Fibroblast of lung (primary cell): ENCODE measurements at regions not wholly inside any gene's neighbourhood (a gene's known extent, or its start where the extent isn't known, plus 50 kb on each side); places are given as distances from the start of the nearest gene placed in this dataset.
A peak's percentile ranks its signal among the peaks of the same experiment; 100 is the strongest.

Experiments used
- DNase-seq, 2 donors: peaks; one replicate each; pipeline versions ENCODE4 v3.0.0 to v3.0.0-alpha.2; 2010; ENCODE audit warnings: low read depth in 2 of 2
- H2AFZ ChIP-seq: 2 replicates; pipeline ENCODE4 v1.5.1; 2012; ENCODE audit warnings: low read length, control low read depth, inconsistent platforms
- H3K27ac ChIP-seq: 2 replicates; pipeline ENCODE4 v1.5.1; 2011; ENCODE audit warnings: low read length, control low read depth; ENCODE audit not compliant: insufficient read depth
- H3K27me3 ChIP-seq: 2 replicates; pipeline ENCODE4 v1.5.1; 2011; ENCODE audit warnings: mild to moderate bottlenecking, low read length; ENCODE audit not compliant: control insufficient read depth, insufficient read depth
- H3K36me3 ChIP-seq: 2 replicates; pipeline ENCODE4 v1.5.1; 2011; ENCODE audit warnings: low read length; ENCODE audit not compliant: control insufficient read depth, insufficient read depth
- H3K4me1 ChIP-seq: 2 replicates; pipeline ENCODE4 v1.5.1; 2011; ENCODE audit warnings: low read length; ENCODE audit not compliant: control insufficient read depth, insufficient read depth; ENCODE audit errors: extremely low read depth
- H3K4me2 ChIP-seq: 2 replicates; pipeline ENCODE4 v1.5.1; 2011; ENCODE audit warnings: low read length, control low read depth; ENCODE audit not compliant: insufficient read depth; ENCODE audit errors: extremely low read depth
- H3K4me3 ChIP-seq, 4 experiments: fragments of 200-600 bp in 1 of 4; sonication (generic) in 1 of 4; replicated peaks in 1 of 4; 2 replicates each; pipeline ENCODE4 v1.5.1; 2011 to 2016; ENCODE audit warnings: low read length in 4 of 4, low read depth in 3 of 4, mild to moderate bottlenecking in 3 of 4, control low read depth in 2 of 4, inconsistent platforms in 1 of 4, mixed read lengths in 1 of 4; ENCODE audit not compliant: insufficient read depth in 1 of 4; ENCODE audit errors: control extremely low read depth in 1 of 4
- H3K79me2 ChIP-seq: 2 replicates; pipeline ENCODE4 v1.5.1; 2012; ENCODE audit warnings: mild to moderate bottlenecking, low read length, inconsistent platforms; ENCODE audit not compliant: control insufficient read depth, insufficient read depth
- H3K9ac ChIP-seq: 2 replicates; pipeline ENCODE4 v1.5.1; 2011; ENCODE audit warnings: mild to moderate bottlenecking, low read length, control low read depth; ENCODE audit not compliant: insufficient read depth
- H3K9me3 ChIP-seq: 2 replicates; pipeline ENCODE4 v1.5.1; 2012; ENCODE audit warnings: low read depth, low read length; ENCODE audit not compliant: control insufficient read depth, insufficient read depth
- H4K20me1 ChIP-seq: 2 replicates; pipeline ENCODE4 v1.5.1; 2011; ENCODE audit warnings: low read length; ENCODE audit not compliant: control insufficient read depth, insufficient read depth; ENCODE audit errors: extremely low read depth
- CTCF ChIP-seq, 2 donors: IDR thresholded peaks in 1 of 2; conservative IDR thresholded peaks in 1 of 2; 1 replicate in 1 of 2; 2 replicates in 1 of 2; pipeline ENCODE4 v1.5.1; 2011 to 2012; ENCODE audit warnings: low read length in 2 of 2, control low read depth in 1 of 2, inconsistent platforms in 1 of 2, low read depth in 1 of 2, mild to moderate bottlenecking in 1 of 2
- EZH2 ChIP-seq: IDR thresholded peaks from 2 replicates; pipeline ENCODE4 v1.5.1; 2012; ENCODE audit warnings: low read length, control low read depth, mild to moderate bottlenecking; ENCODE audit errors: missing control alignments

GRCh38 chr7:46139079-46139478 lies 218.0 kb upstream of the IGFBP3 start:
- H3K36me3 ChIP-seq = no peaks in the 10 kb centered on the region
- H2AFZ ChIP-seq = no peak overlapping the region
- TF ChIP-seq CTCF (conservative IDR thresholded peaks at IDR 0.05 in 1 of 2, IDR thresholded peaks at IDR 0.05 in 1 of 2; ENCODE audit: low read depth in 1 of 2, low read length in 2 of 2) (no peak), EZH2 (no peak)
- H4K20me1 ChIP-seq = no peaks in the 10 kb centered on the region
- no peaks in the 10 kb centered on the region for H3K9me3 ChIP-seq
- H3K4me1 ChIP-seq = no peaks in the 10 kb centered on the region
- H3K4me2 ChIP-seq = peak overlapping the region; percentile 35
- no peak overlapping the region for H3K9ac ChIP-seq
- no peak overlapping the region for H3K27ac ChIP-seq
- H3K79me2 ChIP-seq = no peaks in the 10 kb centered on the region
- H3K27me3 ChIP-seq = no peaks in the 10 kb centered on the region
- H3K4me3 ChIP-seq = no peak overlapping the region
- peak; percentile 20 to 96 for DNase-seq

- H3K4me2 ChIP-seq = no peak overlapping the region
- H2AFZ ChIP-seq = no peak overlapping the region
- no peaks in the 10 kb centered on the region for H3K9me3 ChIP-seq
- H3K4me1 ChIP-seq = no peaks in the 10 kb centered on the region
- H3K27ac ChIP-seq = no peak overlapping the region
- H3K9ac ChIP-seq = no peak overlapping the region
- DNase-seq = no peak
- no peaks in the 10 kb centered on the region for H3K36me3 ChIP-seq
- no peaks in the 10 kb centered on the region for H4K20me1 ChIP-seq
- H3K79me2 ChIP-seq = no peaks in the 10 kb centered on the region
- no peak overlapping the region for H3K4me3 ChIP-seq
- no peaks in the 10 kb centered on the region for H3K27me3 ChIP-seq
- TF ChIP-seq CTCF (conservative IDR thresholded peaks at IDR 0.05 in 1 of 2, IDR thresholded peaks at IDR 0.05 in 1 of 2; ENCODE audit: low read depth in 1 of 2, low read length in 2 of 2) (no peak), EZH2 (no peak)
These were observed 216.7 kb upstream of the IGFBP3 start for GRCh38 chr7:46137725-46138124.

DNA sequence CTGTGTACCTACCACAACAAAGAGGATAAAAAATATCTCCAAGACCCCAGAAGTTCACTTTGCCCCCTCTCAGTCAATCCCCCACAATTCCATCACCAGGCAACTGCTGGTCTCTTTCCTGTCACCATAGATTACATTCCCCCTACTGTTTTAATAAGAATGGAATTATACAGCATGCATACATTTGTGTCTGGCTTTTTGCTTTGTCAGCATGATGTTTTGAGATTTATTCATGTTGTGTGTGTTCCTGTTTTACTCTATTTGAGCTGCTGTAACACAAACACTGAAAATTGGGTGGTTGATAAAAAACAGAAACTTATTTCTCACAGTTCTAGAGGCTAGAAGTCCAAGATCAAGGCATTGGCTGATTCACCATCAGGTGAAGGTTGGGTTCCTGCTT lies 214.5 kb upstream of the IGFBP3 start:
- Histone ChIP-seq H3K9me3 (no peaks in the 10 kb centered on the region), H3K36me3 (no peaks in the 10 kb centered on the region), H3K9ac (no peak overlapping the region)

More for the DNA sequence above, 214.5 kb upstream of the IGFBP3 start:
- Histone ChIP-seq H3K79me2 (no peaks in the 10 kb centered on the region), H2AFZ (no peak overlapping the region), H3K4me1 (no peaks in the 10 kb centered on the region), H3K4me3 (no peak overlapping the region), H3K4me2 (no peak overlapping the region), H4K20me1 (no peaks in the 10 kb centered on the region), H3K27me3 (no peaks in the 10 kb centered on the region), H3K27ac (no peak overlapping the region)
- no peak for DNase-seq
- TF ChIP-seq EZH2 (no peak), CTCF (conservative IDR thresholded peaks at IDR 0.05 in 1 of 2, IDR thresholded peaks at IDR 0.05 in 1 of 2; ENCODE audit: low read depth in 1 of 2, low read length in 2 of 2) (no peak)
